H7 (cell line): ENCODE measurements at regions not wholly inside any gene's neighbourhood (a gene's known extent, or its start where the extent isn't known, plus 50 kb on each side); places are given as distances from the start of the nearest gene placed in this dataset.
A peak's percentile ranks its signal among the peaks of the same experiment; 100 is the strongest.
"Not testable (repeated sequence)": the region's sequence is repeated elsewhere in the genome, so short reads cannot be mapped to it uniquely, and the experiment has no call there.

Experiments
- DNase-seq: peaks from one replicate; pipeline ENCODE4 v3.0.0; 2012
- H3K27me3 ChIP-seq: 2 replicates; pipeline ENCODE4 v1.6.0; 2011; ENCODE audit warnings: mild to moderate bottlenecking, low read length; ENCODE audit not compliant: control insufficient read depth, insufficient read depth
- H3K36me3 ChIP-seq: replicated peaks from 2 replicates; pipeline ENCODE4 v1.5.1; 2011; ENCODE audit warnings: low read length; ENCODE audit not compliant: control insufficient read depth, insufficient read depth
- H3K4me3 ChIP-seq: 2 replicates; pipeline ENCODE4 v1.5.1; 2011; ENCODE audit warnings: low read depth, mild to moderate bottlenecking, control low read depth, low read length, moderate library complexity; ENCODE audit not compliant: insufficient read depth

DNA sequence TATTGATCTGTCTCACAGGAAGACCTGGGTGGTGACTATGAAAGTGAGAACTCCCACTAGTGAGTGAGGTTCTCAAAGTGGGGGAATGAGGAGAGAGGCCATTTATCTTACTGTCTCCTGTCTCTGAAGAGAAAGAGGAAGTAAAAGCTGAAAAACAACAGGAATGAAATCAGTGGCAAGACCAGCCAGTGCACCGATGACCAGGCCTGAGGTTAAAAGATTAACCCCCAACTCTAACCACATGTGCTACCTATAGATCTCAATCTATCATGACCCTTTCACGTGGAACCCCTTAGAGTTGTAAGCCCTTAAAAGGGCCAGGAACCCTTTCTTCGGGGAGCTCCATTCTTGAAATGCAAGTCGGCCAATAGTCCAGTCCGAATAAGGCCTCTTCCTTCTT lies 239.3 kb upstream of the CNTN6 start:
- DNase-seq, result no peak
- Histone ChIP-seq H3K27me3 (no peaks in the 10 kb centered on the region), H3K4me3 (no peak overlapping the region), H3K36me3 (no peaks in the 10 kb centered on the region)

DNA sequence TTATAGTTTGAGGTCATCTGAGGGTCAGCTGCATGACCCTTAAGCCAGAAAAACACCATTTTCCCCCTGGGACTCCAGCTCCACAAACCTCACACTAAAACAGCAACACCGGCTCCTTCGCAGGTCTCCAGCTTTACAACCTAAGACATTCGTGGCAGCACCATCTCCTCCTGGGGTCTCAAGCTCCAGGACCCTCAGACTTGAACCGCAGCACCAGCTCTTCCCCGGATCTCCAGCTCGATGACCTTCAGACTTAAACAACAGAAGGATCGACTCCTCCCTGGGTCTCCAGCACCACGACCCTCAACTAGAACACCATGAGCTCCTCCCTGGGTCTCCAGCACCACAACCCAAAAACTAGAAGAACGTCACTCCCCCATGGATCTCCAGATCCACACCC lies 233.7 kb upstream of the CNTN6 start:
- Histone ChIP-seq H3K36me3 (no peaks in the 10 kb centered on the region), H3K4me3 (no peak overlapping the region), H3K27me3 (no peaks in the 10 kb centered on the region)
- no peak for DNase-seq

DNA sequence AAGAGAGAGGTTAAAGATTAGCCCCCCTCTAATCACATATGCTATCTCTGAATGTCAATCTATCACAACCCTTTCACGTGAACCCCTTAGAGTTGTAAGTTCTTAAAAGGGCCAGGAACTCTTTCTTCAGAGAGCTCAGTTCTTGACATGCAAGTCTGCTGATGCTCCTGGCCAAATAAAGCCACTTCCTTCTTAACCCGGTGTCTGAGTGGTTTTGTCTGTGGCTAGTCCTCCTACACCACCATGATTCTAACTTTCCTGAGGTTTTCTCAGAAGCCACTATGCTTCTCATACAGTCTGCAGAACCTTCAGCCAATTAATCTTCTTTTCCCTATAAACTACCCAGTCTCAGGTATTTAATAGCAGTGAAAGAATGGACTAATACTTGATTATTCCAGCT lies 231.1 kb upstream of the CNTN6 start:
- Histone ChIP-seq H3K36me3 (no peaks in the 10 kb centered on the region), H3K27me3 (no peaks in the 10 kb centered on the region), H3K4me3 (no peak overlapping the region)
- DNase-seq, result no peak

DNA sequence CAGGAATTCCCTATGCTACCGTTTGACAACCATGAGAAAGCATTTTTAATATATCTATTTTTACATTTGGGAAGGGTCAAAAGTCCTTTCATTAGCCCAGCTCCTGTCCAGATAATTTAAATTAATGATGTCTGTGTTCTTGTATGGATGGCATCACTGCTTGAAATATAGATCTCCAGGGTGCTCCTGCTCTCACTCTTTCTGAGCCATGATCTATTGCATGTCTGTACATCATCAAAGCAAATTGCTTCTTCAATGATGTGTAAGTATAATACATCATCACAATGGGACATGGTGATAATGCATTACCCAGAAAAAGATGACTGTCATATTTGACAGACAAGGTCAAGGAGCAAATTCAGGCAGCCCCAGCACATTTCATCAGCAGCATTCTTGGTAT lies 223.6 kb upstream of the CNTN6 start:
- H3K36me3 ChIP-seq, result no peaks in the 10 kb centered on the region
- no peak for DNase-seq
- no peaks in the 10 kb centered on the region for H3K27me3 ChIP-seq
- H3K4me3 ChIP-seq, result no peak overlapping the region

DNA sequence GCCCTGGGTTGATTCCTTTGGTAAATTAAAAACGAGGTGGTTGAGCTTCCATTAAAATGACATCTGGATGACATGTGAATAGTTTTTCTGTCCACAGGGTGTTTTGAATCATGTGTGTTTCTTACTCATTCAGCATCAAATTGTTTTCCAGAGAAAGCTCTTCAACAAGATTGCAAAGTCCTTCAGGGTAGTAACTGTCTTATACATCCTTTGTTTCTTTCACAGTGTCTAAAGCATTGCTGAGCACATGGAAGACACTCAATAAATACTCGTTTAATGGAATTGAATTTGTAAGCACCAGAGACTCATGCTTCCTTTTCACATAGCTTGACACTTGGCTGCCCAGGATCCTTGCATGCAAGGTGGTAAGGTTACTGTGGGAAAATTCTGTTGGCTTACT lies 223.1 kb upstream of the CNTN6 start:
- no peak for DNase-seq
- no peaks in the 10 kb centered on the region for H3K27me3 ChIP-seq
- H3K36me3 ChIP-seq, result no peaks in the 10 kb centered on the region
- H3K4me3 ChIP-seq, result no peak overlapping the region

DNA sequence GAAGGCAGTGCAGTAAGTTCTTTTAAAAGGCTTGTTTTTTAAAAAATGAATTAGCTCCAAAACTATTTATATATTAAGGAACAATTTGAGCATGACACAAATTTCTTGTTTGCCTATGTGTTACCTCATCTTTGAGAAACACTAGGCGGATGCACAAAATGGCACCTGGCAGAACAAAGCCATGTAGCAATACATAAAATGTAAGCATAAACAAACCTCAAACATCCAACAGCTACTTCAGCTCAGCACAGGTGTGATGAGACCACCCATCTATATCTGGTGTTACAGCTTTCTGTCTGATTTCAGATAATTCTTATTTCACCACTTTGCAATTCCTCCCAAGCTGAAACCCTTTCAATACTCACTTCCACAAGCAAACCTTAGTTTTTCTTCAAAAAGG lies 221.2 kb upstream of the CNTN6 start:
- Histone ChIP-seq H3K36me3 (no peaks in the 10 kb centered on the region), H3K27me3 (no peaks in the 10 kb centered on the region), H3K4me3 (no peak overlapping the region)
- DNase-seq, result no peak

DNA sequence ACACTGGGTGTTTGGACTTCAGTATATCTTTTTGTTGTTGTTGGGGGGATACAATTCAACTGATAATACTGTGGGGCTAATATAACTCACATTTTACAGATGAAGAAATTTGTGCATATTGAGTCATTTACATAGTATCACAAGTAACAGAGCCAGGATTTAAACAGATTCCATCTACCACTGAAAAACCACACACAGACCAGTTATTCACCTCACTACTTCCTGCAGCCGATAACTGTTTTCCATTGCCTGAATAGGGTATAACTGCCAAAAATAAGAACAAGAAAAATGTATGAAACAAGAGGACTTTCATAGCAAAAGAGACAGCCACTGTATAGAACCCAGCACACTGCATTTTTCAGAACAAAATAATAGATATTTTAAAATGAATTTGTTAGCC lies 215.8 kb upstream of the CNTN6 start:
- Histone ChIP-seq H3K27me3 (no peaks in the 10 kb centered on the region), H3K4me3 (no peak overlapping the region), H3K36me3 (no peaks in the 10 kb centered on the region)
- DNase-seq, result no peak

DNA sequence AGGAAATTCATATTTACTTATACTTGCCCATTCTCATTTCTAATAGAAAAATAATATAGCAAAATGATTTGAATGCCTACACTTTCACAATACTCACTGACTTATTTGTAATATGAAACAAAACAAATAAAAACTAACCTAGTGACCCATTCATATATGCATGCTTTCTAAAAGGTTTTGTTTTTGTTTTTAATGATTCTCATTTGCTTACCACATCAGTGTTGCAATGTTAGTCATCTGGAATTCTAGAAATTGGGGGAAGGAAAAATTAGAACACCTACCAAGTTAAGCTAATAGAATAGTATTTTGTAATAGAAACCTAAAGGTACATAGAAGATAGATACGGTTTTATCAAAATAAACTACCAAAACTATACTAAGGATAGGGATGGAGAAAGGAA lies 214.1 kb upstream of the CNTN6 start:
- DNase-seq, result no peak
- H3K27me3 ChIP-seq, result no peaks in the 10 kb centered on the region
- no peak overlapping the region for H3K4me3 ChIP-seq
- no peaks in the 10 kb centered on the region for H3K36me3 ChIP-seq

DNA sequence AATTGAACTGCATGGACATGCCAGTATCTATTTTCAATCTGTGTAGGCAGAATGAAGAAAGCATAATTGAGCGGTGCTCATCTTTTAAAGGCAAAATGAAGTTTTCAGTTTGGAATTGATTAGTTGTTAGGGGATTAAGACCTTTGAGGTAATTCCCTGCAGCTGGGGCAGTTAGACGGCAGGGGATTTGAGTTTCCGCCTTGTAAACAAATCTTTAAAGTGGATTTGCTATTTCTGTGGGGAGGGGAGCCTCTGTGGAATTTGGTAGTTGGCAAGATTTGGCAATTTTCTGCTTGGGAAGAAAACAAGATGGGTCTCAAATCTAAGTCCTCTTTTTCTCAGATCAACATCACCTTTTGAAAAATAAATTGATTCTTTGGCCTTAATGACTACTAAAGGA lies 212.5 kb upstream of the CNTN6 start:
- H3K27me3 ChIP-seq, result no peaks in the 10 kb centered on the region
- H3K36me3 ChIP-seq, result no peaks in the 10 kb centered on the region
- DNase-seq, result peak; percentile 0
- H3K4me3 ChIP-seq, result no peak overlapping the region

DNA sequence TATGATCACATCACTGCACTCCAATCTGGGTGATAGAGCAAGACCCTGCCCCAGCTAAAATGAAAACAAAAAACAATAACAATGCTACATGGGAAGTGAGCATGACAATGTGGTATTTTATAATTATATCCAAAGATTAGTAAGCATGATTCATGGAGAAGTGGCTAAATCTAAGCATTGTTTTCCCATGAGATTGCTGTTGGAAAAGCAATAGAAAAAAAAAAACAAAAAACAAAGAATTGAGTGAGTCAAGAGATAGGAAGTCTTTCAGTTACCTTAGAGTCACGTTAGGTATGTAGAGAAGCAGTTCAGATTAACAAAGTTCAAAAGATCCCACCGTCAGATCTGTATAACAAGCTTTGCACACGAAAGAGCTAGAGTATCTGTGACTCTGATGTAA lies 210.3 kb upstream of the CNTN6 start:
- no peak for DNase-seq
- Histone ChIP-seq H3K4me3 (no peak overlapping the region), H3K36me3 (no peaks in the 10 kb centered on the region), H3K27me3 (no peaks in the 10 kb centered on the region)

DNA sequence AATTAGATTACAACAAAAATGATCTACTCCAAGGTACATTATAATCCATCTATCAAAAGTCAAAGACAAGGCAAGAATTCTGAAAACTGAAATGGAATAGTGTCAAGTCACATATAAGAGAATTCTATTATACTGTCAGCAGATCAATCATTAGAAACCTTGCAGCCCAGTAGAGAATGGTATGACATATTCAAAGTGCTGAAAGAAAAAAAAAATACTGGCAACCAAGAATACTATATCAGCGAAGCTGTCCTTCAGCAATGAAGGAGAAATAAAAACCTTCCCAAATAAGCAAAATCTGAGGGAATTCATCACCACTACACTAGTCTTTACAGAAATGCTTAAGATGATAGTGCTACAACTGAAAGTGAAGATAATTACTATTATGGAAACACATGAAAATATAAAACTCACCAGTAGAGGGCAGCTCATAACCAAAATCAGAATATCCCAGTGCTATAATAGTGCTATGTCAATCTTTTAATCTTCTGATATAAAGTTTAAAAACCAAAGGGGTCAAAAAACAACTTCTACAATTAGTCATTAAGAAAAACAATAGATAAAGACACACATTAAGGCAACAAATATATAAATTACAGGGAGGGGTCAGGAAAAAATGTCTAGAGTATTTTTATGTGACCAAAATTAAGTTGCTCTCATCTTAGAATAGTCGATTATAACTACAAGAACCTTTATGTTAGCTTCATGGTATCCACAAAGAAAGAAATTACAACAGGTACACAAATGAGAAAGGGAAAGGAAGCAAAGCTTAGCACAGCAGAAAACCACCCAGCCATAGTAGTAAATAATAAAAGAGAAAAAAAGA lies 190.7 kb upstream of the CNTN6 start:
- Histone ChIP-seq H3K36me3 (no peaks in the 10 kb centered on the region), H3K27me3 (peaks cover 1% of the 10 kb centered on the region; the same call in 1 of the 2 replicates), H3K4me3 (no peak overlapping the region)
- peak; percentile 2 for DNase-seq

DNA sequence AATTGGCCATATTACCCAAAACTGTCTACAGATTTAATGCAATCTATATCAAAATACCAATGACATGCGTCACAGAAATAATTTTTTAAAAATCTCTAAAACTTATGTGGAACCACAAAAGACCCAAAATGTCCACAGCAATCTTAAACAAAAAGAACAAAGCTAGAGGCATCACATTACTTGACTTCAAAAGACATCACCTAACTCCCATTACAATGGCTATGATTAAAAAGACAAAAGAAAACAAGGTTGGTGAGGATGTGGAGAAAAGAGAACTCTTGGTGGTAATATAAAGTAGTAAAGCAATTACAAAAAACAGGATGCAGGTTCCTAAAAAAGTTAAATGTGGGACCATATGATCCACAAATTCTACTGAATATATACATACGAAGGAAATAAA lies 187.6 kb upstream of the CNTN6 start:
- Histone ChIP-seq H3K4me3 (no peak overlapping the region), H3K36me3 (no peaks in the 10 kb centered on the region), H3K27me3 (peaks cover 1% of the 10 kb centered on the region; the same call in 1 of the 2 replicates)
- DNase-seq, result peak; percentile 0

DNA sequence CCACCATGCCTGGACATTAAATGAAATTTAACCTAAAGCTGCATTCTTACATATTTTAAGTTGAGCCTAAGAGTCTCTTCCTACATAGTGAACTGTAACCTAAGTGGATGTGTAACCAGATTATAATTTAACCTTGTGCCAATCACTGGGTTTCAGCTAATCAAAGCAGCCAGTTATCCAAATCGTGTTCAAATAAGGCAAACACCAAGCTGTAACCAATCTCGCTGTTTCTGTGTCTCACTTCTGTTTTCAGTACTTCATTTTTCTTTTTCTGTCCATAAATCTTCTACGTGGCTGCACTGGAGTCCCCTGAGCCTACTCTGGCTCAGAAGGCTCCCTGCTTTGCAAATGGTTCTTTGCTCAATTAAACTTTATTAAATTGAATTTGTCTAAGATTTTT lies 186.1 kb upstream of the CNTN6 start:
- DNase-seq, result no peak
- H3K27me3 ChIP-seq, result peaks cover 1% of the 10 kb centered on the region; the same call in 1 of the 2 replicates
- H3K4me3 ChIP-seq, result no peak overlapping the region
- no peaks in the 10 kb centered on the region for H3K36me3 ChIP-seq

DNA sequence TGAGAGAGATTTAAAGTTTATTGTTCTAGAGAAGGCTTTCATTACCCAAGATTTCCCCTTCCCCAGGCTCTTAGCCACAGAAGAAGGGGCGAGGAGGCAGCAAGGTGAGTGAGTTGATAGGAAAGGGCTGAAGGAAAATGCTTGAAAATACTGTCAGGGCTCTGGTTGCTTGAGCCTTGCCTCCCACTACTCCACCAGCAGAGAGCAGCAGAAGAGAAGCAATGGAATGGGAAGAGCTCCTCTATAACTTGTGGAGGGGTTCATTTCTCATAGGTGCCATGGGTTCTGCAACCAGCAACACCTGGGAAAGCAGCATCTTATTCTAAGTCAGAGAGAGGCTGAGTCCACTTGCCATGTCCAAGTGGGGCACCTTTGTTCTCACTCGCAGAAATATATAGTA lies 184.0 kb upstream of the CNTN6 start:
- peaks cover 1% of the 10 kb centered on the region; the same call in 1 of the 2 replicates for H3K27me3 ChIP-seq
- H3K4me3 ChIP-seq, result no peak overlapping the region
- peak; percentile 2 for DNase-seq
- no peaks in the 10 kb centered on the region for H3K36me3 ChIP-seq

DNA sequence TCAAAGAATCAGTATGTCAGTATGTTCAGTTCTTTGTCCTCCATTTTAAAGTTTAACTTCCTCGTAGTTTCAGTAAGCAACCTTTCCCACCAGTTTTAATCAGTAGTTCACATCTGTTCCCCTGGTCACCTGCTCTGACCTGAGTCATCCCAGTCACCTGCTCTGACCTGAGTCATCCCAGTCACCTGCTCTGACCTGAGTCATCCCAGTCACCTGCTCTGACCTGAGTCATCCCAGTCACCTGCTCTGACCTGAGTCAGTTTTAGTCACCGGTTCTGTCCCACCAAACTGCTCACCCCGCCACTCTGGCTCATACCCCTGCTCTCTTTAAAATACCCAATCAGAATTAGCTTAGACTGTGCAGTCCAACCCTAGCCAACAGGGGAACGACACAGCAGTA lies 180.1 kb upstream of the CNTN6 start:
- H3K27me3 ChIP-seq, H3K4me3 ChIP-seq, H3K36me3 ChIP-seq, DNase-seq: not testable (repeated sequence)
